Heart left ventricle (tissue), 16 donors: ENCODE measurements at regions not wholly inside any gene's neighbourhood (a gene's known extent, or its start where the extent isn't known, plus 50 kb on each side); places are given as distances from the start of the nearest gene placed in this dataset.

Experiments
- ATAC-seq, 4 donors: fragments of 200-7000 bp; cut with Tn5 transposase; one replicate each; pipeline ENCODE4 v1.9.1; 2020 to 2022; ENCODE audit warnings: moderate library complexity in 4 of 4, mild to moderate bottlenecking in 3 of 4, moderate number of reproducible peaks in 1 of 4
- DNase-seq, 5 donors: peaks; one replicate each; pipeline ENCODE4 v3.0.0-alpha.2; 2020
- H3K27ac ChIP-seq, 12 donors: fragments of 200-600 bp; sonication (generic) in 4 of 12; one replicate each; pipeline versions ENCODE4 v1.5.0 to v1.8.0; 2016 to 2022; ENCODE audit warnings: mild to moderate bottlenecking in 2 of 12
- H3K27me3 ChIP-seq, 9 donors: fragments of 200-600 bp; sonication (generic) in 2 of 9; one replicate each; pipeline versions ENCODE4 v1.5.1 to v1.8.0; 2016 to 2022; ENCODE audit warnings: mild to moderate bottlenecking in 3 of 9
- H3K36me3 ChIP-seq, 9 donors: fragments of 200-600 bp; sonication (generic) in 2 of 9; one replicate each; pipeline versions ENCODE4 v1.5.0 to v1.8.0; 2018 to 2022; ENCODE audit warnings: mild to moderate bottlenecking in 2 of 9
- H3K4me1 ChIP-seq, 12 donors: fragments of 200-600 bp; sonication (generic) in 4 of 12; one replicate each; pipeline versions ENCODE4 v1.5.0 to v1.8.0; 2016 to 2022; ENCODE audit warnings: mild to moderate bottlenecking in 3 of 12
- H3K4me3 ChIP-seq, 12 donors: fragments of 200-600 bp; sonication (generic) in 4 of 12; one replicate each; pipeline versions ENCODE4 v1.5.0 to v1.8.0; 2017 to 2022; ENCODE audit warnings: mild to moderate bottlenecking in 9 of 12, moderate library complexity in 4 of 12
- H3K9me3 ChIP-seq, 12 donors: fragments of 200-600 bp; sonication (generic) in 4 of 12; one replicate each; pipeline versions ENCODE4 v1.5.0 to v1.8.0; 2016 to 2022; ENCODE audit warnings: mild to moderate bottlenecking in 1 of 12
- POLR2A ChIP-seq, 2 donors: fragments of 450-650 bp; IDR thresholded peaks; one replicate each; pipeline ENCODE4 v1.6.1; 2017; ENCODE audit warnings: antibody characterized with exemption in 2 of 2, mild to moderate bottlenecking in 2 of 2, moderate library complexity in 2 of 2
- WGBS, 4 donors: extraction: QIAGEN DNeasy Blood & Tissue Kit in 2 of 4; methylation state at CpG; one replicate each; pipeline versions ENCODE4 v1.1.5 to v1.1.7; 2013 to 2018; 5-methylcytosine and 5-hydroxymethylcytosine counted together
- intact Hi-C, 10 donors: fragments of 100-400 bp; cut with DNase I; formaldehyde crosslinking; loops; one replicate each; pipeline versions ENCODE4 v1.11.1 to v1.14.2; 2022
- TF ChIP-seq, protein P1 (sequence below), 12 donors: fragments of 200-600 bp; sonication (generic) in 4 of 12; IDR thresholded peaks; one replicate each; pipeline versions ENCODE4 v1.5.0 to v1.8.0; 2018 to 2022; ENCODE audit warnings: antibody characterized with exemption in 12 of 12, mild to moderate bottlenecking in 5 of 12
- donor health status: ischemic (EF 13 %, LVEDD 7.1; RV severe dilation, severe dysfunction).
- donor health status: healthy with polysubstance abuse.
- donor health status: DM: no; HTN: yes; CAD: no.
- donor health status: DM: no; HTN: no; CAD: no.
- donor health status: ischemic (EF 25% LVEDD 6.9; RV normal size, moderate dysfunction).
- donor health status: ischemic (EF 25% LVEDD 5.7; RV mildly dilated, moderate dysfunction).
- donor health status: healthy.
- donor health status: DM: yes; HTN: yes; CAD: no.
- donor health status: ischemic (EF 35%, LVEDD 5.7; RV mildly dilated, moderate dysfunction).
- donor health status: nonischemic (EF 11% LVEDD 7.7; RV severe dilation, severe dysfunction).
- donor health status: DM: yes; HTN: yes; CAD: no.
- donor health status: PGD.
- donor health status: ischemic (EF 29% LVEDD 5.4; RV normal size, mild dysfunction).
- donor health status: nonischemic (EF 23%, LVEDD 6.1; RV moderate dilation, normal function).

- DNase-seq (no peak), ATAC-seq (no peak)
- H3K9me3 ChIP-seq, result peaks cover 0 to 4% (median 0%) of the 10 kb centered on the region in 12 donors
- 79 to 85% (median 82%) methylated on average over 3 of the region's 3 CpGs for WGBS, 4 donors
- TF ChIP-seq, protein P1, sequence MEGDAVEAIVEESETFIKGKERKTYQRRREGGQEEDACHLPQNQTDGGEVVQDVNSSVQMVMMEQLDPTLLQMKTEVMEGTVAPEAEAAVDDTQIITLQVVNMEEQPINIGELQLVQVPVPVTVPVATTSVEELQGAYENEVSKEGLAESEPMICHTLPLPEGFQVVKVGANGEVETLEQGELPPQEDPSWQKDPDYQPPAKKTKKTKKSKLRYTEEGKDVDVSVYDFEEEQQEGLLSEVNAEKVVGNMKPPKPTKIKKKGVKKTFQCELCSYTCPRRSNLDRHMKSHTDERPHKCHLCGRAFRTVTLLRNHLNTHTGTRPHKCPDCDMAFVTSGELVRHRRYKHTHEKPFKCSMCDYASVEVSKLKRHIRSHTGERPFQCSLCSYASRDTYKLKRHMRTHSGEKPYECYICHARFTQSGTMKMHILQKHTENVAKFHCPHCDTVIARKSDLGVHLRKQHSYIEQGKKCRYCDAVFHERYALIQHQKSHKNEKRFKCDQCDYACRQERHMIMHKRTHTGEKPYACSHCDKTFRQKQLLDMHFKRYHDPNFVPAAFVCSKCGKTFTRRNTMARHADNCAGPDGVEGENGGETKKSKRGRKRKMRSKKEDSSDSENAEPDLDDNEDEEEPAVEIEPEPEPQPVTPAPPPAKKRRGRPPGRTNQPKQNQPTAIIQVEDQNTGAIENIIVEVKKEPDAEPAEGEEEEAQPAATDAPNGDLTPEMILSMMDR (IDR thresholded peaks at IDR 0.05), result no peak
- no peak for TF ChIP-seq POLR2A (IDR thresholded peaks at IDR 0.05)
- H3K27ac ChIP-seq, result no peak overlapping the region
- intact Hi-C loops, result loop anchor here in 7 of 10 donors (2.0 to 10.0 kb wide), 7 partner anchors 58 to 284 kb away; partner anchors contain the start of gene SLC6A6 (in 2 of the 7)
- peaks cover 0 to 13% (median 1%) of the 10 kb centered on the region in 12 donors for H3K4me1 ChIP-seq
- H3K27me3 ChIP-seq, result peaks cover 0 to 13% (median 3%) of the 10 kb centered on the region in 9 donors
- no peaks in the 10 kb centered on the region for H3K36me3 ChIP-seq
- H3K4me3 ChIP-seq, result no peak overlapping the region
Observed at GRCh38 chr3:14262867-14263266, 84.2 kb downstream of the LSM3 start.

GRCh38 chr3:14263317-14264005 is 84.8 kb downstream of the LSM3 start:
- DNase-seq, result no peak
- 92% methylated on average over 9 of the region's 9 CpGs for WGBS, 4 donors
- Histone ChIP-seq H3K9me3 (peaks cover 0 to 4% (median 0%) of the 10 kb centered on the region in 12 donors), H3K36me3 (no peaks in the 10 kb centered on the region), H3K4me3 (no peak overlapping the region), H3K4me1 (peaks cover 0 to 13% (median 1%) of the 10 kb centered on the region in 12 donors), H3K27me3 (peaks cover 0 to 13% (median 3%) of the 10 kb centered on the region in 9 donors), H3K27ac (no peak overlapping the region)
- ATAC-seq, result no peak
- intact Hi-C loops, result loop anchor here in 7 of 10 donors (2.0 to 10.0 kb wide), 7 partner anchors 59 to 284 kb away; partner anchors contain the start of gene SLC6A6 (in 2 of the 7)
- TF ChIP-seq, protein P1 (IDR thresholded peaks at IDR 0.05), result no peak
- TF ChIP-seq POLR2A (IDR thresholded peaks at IDR 0.05), result no peak

- 80 to 88% (median 82%) methylated on average over 11 of the region's 11 CpGs for WGBS, 4 donors
- H3K4me1 ChIP-seq, result peaks cover 0 to 13% (median 1%) of the 10 kb centered on the region in 12 donors
- no peak overlapping the region for H3K27ac ChIP-seq
- H3K9me3 ChIP-seq, result peaks cover 0 to 12% (median 0%) of the 10 kb centered on the region in 12 donors
- DNase-seq, result no peak
- H3K4me3 ChIP-seq, result no peak overlapping the region
- no peaks in the 10 kb centered on the region for H3K36me3 ChIP-seq
- peaks cover 0 to 24% (median 0%) of the 10 kb centered on the region in 9 donors for H3K27me3 ChIP-seq
- TF ChIP-seq POLR2A (IDR thresholded peaks at IDR 0.05), result no peak
- TF ChIP-seq, protein P1 (IDR thresholded peaks at IDR 0.05), result no peak
- ATAC-seq, result no peak
- intact Hi-C loops, result loop anchor here in 3 of 10 donors (10.0 kb wide), 2 partner anchors 61 to 139 kb away; partner anchors contain the start of gene SLC6A6 (in 2 of the 3)
Observed at GRCh38 chr3:14265246-14265962, 86.8 kb downstream of the LSM3 start.

DNA sequence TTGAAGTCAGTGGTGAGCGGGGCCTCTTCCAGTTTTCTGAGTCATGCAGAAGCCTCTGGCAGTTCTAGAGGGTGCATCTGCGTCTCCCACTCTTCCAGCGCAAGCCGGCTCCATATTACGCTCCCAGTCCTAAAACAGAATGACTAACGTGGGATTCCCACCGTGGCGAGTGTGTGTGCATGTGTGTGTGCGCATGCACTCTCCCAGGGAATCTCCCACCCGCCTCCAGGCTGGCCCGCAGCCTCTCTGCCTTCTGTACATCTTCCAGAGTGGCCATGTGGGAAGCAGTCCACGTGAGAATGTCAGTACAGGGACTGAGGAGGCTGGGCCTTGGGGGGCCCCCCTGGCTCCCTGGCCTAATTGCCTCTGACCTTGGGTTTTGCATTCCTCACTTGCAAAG is 87.7 kb downstream of the LSM3 start:
- DNase-seq (peak; percentile 52 to 72 (median 63)), ATAC-seq (peak; percentile 48 to 87 (median 72))
- Histone ChIP-seq H3K27ac (no peak overlapping the region), H3K4me3 (no peak overlapping the region), H3K9me3 (peaks cover 0 to 12% (median 0%) of the 10 kb centered on the region in 12 donors), H3K27me3 (peaks cover 0 to 24% (median 0%) of the 10 kb centered on the region in 9 donors), H3K4me1 (peaks cover 0 to 9% (median under 1%) of the 10 kb centered on the region in 12 donors), H3K36me3 (no peaks in the 10 kb centered on the region)
- TF ChIP-seq POLR2A (IDR thresholded peaks at IDR 0.05), result no peak
- TF ChIP-seq, protein P1 (IDR thresholded peaks at IDR 0.05), result no peak
- intact Hi-C loops, result loop anchor here in 3 of 10 donors (10.0 kb wide), 2 partner anchors 62 to 138 kb away; partner anchors contain the start of gene SLC6A6 (in 2 of the 3)
- WGBS, 4 donors, result 78 to 87% (median 80%) methylated on average over 12 of the region's 12 CpGs
